Sciatic nerve (tissue), 2 donors: ENCODE measurements at regions not wholly inside any gene's neighbourhood (a gene's known extent, or its start where the extent isn't known, plus 50 kb on each side); places are given as distances from the start of the nearest gene placed in this dataset.

Experiments used
- ATAC-seq: fragments of 200-7000 bp; cut with Tn5 transposase; one replicate; pipeline ENCODE4 v1.9.1; 2020; ENCODE audit warnings: mild to moderate bottlenecking, moderate library complexity
- DNase-seq: peaks from one replicate; pipeline ENCODE4 v3.0.0-alpha.2; 2020; ENCODE audit warnings: low spot score
- intact Hi-C: fragments of 100-400 bp; cut with DNase I; formaldehyde crosslinking; loops from one replicate; pipeline ENCODE4 v1.14.2; 2022
- donor health status: DM: no; HTN: no; CAD: no.
- donor health status: DM: no; HTN: no; CAD: no.

GRCh38 chr16:5907544-5907943 is 809.9 kb upstream of the EEF2KMT start:
- ATAC-seq (no peak), DNase-seq (no peak)
- intact Hi-C loops, result no loop called here

DNA sequence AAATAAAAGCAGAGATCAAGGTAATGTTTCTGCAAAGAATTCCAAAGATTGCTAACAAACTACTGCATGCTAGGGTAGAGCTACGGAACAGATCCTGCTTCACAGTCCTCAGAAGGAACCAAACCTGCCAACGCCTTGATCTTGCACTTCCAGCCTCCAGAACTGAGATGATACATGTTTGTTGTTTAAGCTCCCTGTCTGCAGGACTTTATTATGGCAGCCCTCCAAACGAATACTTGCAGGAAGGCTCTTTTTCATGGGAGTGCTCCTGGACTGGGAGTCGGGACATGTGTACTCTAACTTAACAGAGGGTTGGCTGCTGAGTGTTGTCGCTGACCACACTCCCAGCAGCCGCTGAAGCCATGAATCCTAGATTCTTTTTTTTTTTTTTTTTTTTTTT is 808.8 kb upstream of the EEF2KMT start:
- intact Hi-C loops, result no loop called here
- ATAC-seq (no peak), DNase-seq (no peak)

GRCh38 chr16:5905935-5906334 is 808.3 kb upstream of the EEF2KMT start:
- no peak for ATAC-seq
- intact Hi-C loops, result no loop called here
- no peak for DNase-seq

DNA sequence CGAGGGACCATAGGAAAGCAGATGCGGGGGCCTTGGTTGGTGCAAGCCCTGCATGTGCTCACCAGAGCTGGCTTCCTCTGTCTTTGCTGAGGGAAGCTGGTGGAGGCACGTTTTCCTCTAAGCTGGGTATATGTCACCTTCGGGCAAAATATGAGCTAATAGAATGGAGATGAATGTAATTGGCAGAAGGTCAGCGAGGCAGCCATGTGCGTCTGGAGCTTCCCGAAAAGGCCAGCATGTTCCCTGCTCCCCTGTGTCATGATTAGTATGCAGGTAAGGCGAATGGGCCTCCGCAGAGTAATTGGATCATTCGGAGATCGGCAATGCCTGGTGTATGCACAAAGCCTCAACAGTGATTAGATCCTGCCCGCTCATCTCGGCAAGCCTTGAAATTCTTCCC is 806.2 kb upstream of the EEF2KMT start:
- DNase-seq, result no peak
- intact Hi-C loops, result no loop called here
- ATAC-seq, result no peak

DNA sequence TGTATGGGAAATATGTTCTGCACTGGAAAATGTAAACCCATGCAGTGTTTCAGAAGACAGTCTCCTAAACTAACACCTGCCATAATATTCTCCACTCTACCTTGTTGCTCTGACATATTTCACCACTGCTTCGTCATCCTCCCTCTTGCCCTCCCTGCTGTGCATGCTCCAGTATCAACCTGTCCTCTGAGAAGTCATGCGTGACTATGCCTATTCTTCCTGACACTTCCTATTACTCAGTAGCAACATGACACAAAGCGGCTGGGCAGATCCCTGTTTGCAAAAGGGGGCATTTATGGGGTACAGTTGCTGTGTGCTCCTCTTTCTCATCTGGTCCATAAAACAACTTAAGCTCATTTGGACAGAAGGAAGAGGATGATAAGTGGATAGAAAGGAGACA is 805.6 kb upstream of the EEF2KMT start:
- intact Hi-C loops, result no loop called here
- DNase-seq, result no peak
- ATAC-seq, result no peak

- DNase-seq, result no peak
- no peak for ATAC-seq
- intact Hi-C loops, result no loop called here
These were observed 802.5 kb upstream of the EEF2KMT start for GRCh38 chr16:5900046-5900445.

DNA sequence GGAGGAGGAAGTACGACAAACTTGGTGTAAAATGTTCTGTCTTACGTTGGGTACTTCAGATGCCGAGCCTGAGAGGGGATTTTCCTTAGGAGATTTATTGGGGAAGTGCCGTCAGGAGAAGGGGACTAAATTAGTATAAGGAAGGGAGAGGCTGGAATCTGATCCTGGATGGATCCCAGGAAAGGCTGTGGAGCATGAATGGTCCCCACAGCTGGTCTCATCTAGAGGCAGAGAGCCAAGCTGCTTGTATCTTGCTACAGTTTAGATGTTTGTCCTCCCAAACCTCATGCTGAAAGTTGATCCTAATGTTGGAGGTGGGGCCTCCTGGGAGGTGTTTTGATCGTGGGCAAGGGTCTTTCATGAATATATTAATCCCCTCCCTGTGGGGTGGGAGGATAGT is 798.4 kb upstream of the EEF2KMT start:
- intact Hi-C loops, result no loop called here
- ATAC-seq (no peak), DNase-seq (no peak)

DNA sequence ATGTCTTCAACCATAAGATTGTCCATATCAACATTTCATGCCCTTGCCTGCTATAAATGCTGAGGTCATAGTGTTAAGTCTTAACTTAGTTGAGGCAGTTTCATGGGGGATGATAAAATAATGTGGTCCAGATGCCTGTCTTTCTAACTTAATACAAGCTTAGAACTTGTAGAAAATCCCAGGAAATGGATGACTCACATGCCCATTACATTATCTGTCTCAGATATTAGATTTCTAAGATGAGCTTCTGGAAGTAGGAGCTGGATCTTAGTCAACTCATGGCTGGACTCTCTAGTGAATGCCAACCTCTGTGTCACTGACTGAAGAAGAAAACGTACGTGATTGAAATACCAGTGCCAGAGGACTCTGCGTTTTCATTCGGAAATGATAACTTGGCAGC is 797.5 kb upstream of the EEF2KMT start:
- intact Hi-C loops, result no loop called here
- no peak for DNase-seq
- ATAC-seq, result no peak

GRCh38 chr16:5891296-5891695 is 793.7 kb upstream of the EEF2KMT start:
- intact Hi-C loops, result no loop called here
- ATAC-seq (no peak), DNase-seq (no peak)

DNA sequence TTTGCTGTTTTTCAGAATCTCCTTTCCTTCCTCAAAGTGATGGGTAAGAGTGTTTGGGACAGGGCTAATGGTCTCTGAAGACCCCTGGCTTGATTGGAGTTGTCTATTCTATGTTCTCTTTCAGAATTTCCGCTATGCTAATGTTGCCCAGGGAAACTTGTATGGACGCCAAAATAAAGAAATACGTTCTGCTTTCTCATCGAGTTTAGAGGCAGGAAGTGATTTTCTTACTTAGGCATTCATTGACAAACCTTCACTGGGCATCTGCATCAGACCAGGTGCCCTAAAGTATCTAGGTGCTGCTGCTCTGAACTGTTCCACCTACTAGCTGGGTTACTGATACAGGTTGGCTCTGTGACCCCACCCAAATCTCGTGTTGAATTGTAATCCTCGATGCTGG is 787.9 kb upstream of the EEF2KMT start:
- intact Hi-C loops, result no loop called here
- ATAC-seq, result no peak
- no peak for DNase-seq

DNA sequence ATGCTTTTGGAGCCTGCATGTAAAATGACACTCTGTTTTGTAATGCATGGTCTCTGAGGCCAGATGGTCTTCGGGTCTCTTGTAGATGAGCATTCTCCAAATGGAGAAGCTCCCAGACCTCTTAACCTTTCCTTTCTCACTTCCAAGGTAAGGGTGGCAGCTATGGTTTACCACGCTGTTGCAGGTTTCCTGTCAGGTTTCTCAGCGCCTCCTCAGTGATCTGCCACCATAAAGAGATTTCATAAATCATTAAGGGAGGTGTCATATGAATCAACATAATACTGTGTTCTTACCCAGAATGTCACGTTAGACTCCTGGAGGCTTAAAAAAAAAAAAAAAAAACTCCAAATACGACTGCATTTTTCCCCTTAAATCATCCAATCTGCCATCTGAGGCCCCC is 787.4 kb upstream of the EEF2KMT start:
- no peak for DNase-seq
- ATAC-seq, result no peak
- intact Hi-C loops, result loop anchor here (5.0 kb wide), 1 partner anchor 253 kb away; no protein-coding TSS in a partner anchor

DNA sequence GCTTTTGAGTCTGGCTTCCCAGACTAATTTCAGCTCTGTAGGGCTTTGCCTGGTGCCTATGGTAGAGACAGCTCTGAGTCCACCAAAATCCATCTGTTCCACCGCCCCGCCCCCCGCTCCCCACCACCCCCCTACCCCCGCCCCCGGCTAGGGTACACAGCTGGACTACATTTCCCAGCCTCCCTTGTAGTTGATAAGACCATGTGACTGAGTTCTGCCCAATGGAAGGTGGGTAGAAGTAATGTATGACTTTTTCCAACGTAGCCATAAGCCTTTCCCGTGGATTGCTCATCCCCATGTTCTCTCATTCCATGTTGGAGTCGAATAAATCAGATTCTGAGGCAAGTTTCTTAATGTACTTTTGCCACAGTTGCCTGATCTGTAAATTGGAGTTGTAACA is 786.7 kb upstream of the EEF2KMT start:
- no peak for DNase-seq
- intact Hi-C loops, result loop anchor here (5.0 kb wide), 1 partner anchor 252 kb away; no protein-coding TSS in a partner anchor
- ATAC-seq, result no peak

- DNase-seq (no peak), ATAC-seq (no peak)
- intact Hi-C loops, result loop anchor here (5.0 kb wide), 1 partner anchor 250 kb away; no protein-coding TSS in a partner anchor
These were observed 784.6 kb upstream of the EEF2KMT start for GRCh38 chr16:5882087-5882640.

GRCh38 chr16:5875416-5875815 is 777.8 kb upstream of the EEF2KMT start:
- intact Hi-C loops, result no loop called here
- DNase-seq (no peak), ATAC-seq (no peak)

DNA sequence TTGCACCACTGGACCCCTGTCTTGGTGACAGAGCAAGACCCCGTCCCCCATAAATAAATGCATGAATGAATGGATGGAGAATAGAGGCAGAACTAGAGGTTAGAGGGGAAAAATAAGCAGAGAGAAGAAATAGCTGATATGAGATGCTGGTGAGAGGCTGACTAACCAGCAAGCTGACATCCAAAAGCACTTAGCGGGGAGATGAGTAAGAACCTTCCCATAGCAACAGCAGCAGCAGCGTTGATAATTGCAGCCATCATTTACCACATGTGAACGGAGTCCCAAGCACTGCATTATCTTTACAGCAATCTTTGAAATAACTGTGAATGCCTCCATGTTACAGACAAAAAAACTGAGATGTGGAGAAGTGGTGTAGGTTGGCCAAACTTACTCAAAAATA is 777.3 kb upstream of the EEF2KMT start:
- DNase-seq, result no peak
- intact Hi-C loops, result no loop called here
- ATAC-seq, result no peak

- intact Hi-C loops, result no loop called here
- DNase-seq (no peak), ATAC-seq (no peak)
These were observed 775.6 kb upstream of the EEF2KMT start for GRCh38 chr16:5873221-5873620.

DNA sequence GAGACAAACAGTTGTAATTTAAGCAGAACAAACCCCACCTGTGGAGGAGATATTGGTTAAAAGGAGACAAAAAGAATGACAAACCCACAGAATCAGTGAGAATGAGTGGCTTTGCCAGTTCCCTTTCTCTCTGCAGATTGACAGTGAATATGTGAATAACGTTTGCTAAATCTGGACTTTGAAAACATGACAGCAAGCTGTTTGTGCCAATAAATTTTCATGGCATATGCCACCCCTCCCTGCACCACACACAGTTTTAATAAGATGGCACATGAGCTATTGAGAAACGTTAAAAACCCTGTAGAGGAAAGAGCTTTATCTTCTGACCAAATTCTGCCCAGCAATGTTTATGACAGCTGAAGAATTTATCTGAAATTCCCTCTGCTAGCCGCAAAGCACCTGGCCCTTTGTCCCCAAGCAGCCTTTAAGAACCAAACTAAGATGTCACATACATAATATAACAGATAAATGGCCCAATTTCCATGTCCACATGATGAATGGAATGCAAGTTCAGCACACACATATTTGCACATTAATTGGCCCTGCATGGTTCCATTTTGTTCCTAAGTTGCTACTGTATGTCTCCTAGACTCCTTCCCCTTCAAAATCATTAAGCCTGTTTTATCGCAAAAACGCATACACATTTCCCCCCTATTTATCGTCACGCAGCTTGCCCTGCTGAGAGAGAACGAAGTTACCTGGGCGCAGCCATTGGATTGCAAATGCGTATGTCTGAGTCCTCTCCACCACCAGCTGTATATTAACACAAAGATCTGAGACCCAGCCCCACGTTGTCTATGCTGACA is 773.5 kb upstream of the EEF2KMT start:
- no peak for DNase-seq
- no peak for ATAC-seq
- intact Hi-C loops, result no loop called here

- ATAC-seq, result no peak
- DNase-seq, result no peak
- intact Hi-C loops, result no loop called here
These were observed 769.7 kb upstream of the EEF2KMT start for GRCh38 chr16:5867250-5867649.

DNA sequence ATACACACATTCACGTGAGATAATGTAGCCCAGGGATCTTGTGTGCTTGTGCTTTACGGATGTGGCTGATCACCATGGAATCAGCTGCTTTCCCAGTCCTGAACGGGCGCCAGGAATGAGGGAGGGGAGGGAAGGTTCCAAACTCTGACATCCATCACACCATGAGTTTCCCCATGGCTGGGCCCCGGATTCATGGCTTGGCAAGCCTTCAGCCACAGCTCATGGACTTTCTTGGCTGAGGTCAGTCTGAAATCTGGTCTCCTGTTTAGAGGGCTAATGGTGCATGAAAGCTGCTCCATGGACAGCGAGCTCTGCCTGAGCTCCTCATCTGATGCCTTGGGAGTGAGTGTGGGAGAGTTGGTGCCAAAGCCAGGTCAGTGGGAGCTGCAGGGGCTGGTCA is 767.6 kb upstream of the EEF2KMT start:
- intact Hi-C loops, result no loop called here
- ATAC-seq (no peak), DNase-seq (no peak)

DNA sequence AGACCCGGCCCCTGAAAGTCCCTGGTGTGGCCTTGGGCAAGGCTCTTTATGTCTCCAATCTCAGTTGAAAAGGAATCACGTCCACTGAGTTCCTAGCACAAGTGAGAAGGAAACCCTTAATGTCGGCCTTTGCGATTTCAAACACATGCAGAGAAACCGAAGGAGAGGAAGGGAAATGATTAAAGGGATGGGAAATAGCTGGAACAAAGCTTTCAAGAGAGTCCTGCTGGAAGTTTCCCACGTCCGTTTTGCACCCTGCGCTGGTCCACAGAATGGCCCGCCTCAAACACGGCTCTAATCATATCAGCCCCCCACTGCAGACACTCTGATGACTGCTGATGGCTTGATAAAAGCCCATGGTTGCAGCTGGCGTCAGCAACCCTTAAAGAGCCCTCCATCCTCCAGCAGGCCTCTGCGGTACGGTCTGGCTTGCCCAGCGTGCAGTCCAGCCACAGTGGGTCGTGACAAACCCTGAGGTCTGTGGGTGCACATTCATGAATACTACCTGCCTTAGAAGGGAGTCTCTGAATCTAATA is 765.5 kb upstream of the EEF2KMT start:
- intact Hi-C loops, result no loop called here
- ATAC-seq, result no peak
- no peak for DNase-seq
